Activated naive CD8-positive, alpha-beta T cell treated with anti-CD3 and anti-CD28 coated beads, Interleukin-2, amount 50 U/mL, for 24 hours (primary cell): ENCODE measurements at regions not wholly inside any gene's neighbourhood (a gene's known extent, or its start where the extent isn't known, plus 50 kb on each side); places are given as distances from the start of the nearest gene placed in this dataset.

ENCODE experiments used
- ATAC-seq: fragments of 150-1000 bp; cut with Tn5 transposase; one replicate; pipeline ENCODE4 v1.10.0; 2021
- DNase-seq: peaks from one replicate; pipeline ENCODE4 v3.0.0; 2021
- H3K27ac Mint-ChIP-seq: one replicate; pipeline ENCODE4 v1.8.0; 2021; ENCODE audit warnings: mild to moderate bottlenecking, mixed read lengths
- H3K27me3 Mint-ChIP-seq: one replicate; pipeline ENCODE4 v1.8.0; 2021; ENCODE audit warnings: mixed read lengths
- H3K36me3 Mint-ChIP-seq: one replicate; pipeline ENCODE4 v1.8.0; 2021; ENCODE audit warnings: low read depth, mixed read lengths
- H3K4me1 Mint-ChIP-seq: one replicate; pipeline ENCODE4 v1.8.0; 2021; ENCODE audit warnings: mixed read lengths
- H3K4me3 Mint-ChIP-seq: one replicate; pipeline ENCODE4 v1.8.0; 2021; ENCODE audit warnings: mild to moderate bottlenecking, moderate library complexity, mixed read lengths
- H3K9me3 Mint-ChIP-seq: one replicate; pipeline ENCODE4 v1.8.0; 2021; ENCODE audit warnings: mixed read lengths

- DNase-seq (no peak), ATAC-seq (no peak)
- Mint-ChIP-seq H3K9me3 (no peaks in the 10 kb centered on the region), H3K27me3 (no peaks in the 10 kb centered on the region), H3K4me3 (no peak overlapping the region), H3K4me1 (no peaks in the 10 kb centered on the region), H3K36me3 (no peaks in the 10 kb centered on the region), H3K27ac (no peak overlapping the region)
Measured at GRCh38 chr13:47134939-47135489, 238.2 kb upstream of the HTR2A start.

DNA sequence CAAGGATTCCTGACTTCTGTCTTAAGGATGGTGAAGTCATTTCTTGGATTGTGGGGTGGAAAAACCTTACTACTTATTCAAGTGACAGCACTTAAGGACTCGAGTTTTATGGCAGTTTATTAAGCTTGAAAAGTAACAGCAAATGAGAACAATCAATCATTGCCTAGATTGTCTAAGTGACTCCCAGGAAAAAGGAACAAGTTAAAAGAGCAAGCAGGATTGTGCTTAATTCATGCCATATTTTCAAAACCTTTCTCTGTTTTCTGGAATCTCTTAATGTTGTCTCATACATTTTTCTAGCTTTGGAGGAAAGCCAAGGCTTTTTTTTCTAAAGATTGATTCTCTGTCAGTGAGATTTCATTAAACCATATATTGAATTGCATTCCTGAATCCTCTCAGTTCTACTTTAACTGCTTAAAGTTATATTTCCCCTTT lies 236.2 kb upstream of the HTR2A start:
- no peak for ATAC-seq
- Mint-ChIP-seq H3K9me3 (no peaks in the 10 kb centered on the region), H3K27me3 (peaks cover 3% of the 10 kb centered on the region), H3K27ac (no peak overlapping the region), H3K36me3 (no peaks in the 10 kb centered on the region), H3K4me3 (no peak overlapping the region), H3K4me1 (no peaks in the 10 kb centered on the region)
- no peak for DNase-seq

GRCh38 chr13:47129461-47129860 lies 232.6 kb upstream of the HTR2A start:
- Mint-ChIP-seq H3K27ac (no peak overlapping the region), H3K27me3 (peaks cover 3% of the 10 kb centered on the region), H3K4me1 (no peaks in the 10 kb centered on the region), H3K9me3 (no peaks in the 10 kb centered on the region), H3K4me3 (no peak overlapping the region), H3K36me3 (no peaks in the 10 kb centered on the region)
- no peak for ATAC-seq
- no peak for DNase-seq

GRCh38 chr13:47126432-47126831 lies 229.6 kb upstream of the HTR2A start:
- Mint-ChIP-seq H3K27me3 (peaks cover 3% of the 10 kb centered on the region), H3K4me1 (no peaks in the 10 kb centered on the region), H3K27ac (no peak overlapping the region), H3K9me3 (no peaks in the 10 kb centered on the region), H3K36me3 (no peaks in the 10 kb centered on the region), H3K4me3 (no peak overlapping the region)
- no peak for DNase-seq
- ATAC-seq = no peak

GRCh38 chr13:47121092-47121763 lies 224.4 kb upstream of the HTR2A start:
- Mint-ChIP-seq H3K9me3 (no peaks in the 10 kb centered on the region), H3K27me3 (no peaks in the 10 kb centered on the region), H3K27ac (no peak overlapping the region), H3K4me1 (no peaks in the 10 kb centered on the region), H3K36me3 (no peaks in the 10 kb centered on the region), H3K4me3 (no peak overlapping the region)
- DNase-seq = no peak
- ATAC-seq = no peak

DNA sequence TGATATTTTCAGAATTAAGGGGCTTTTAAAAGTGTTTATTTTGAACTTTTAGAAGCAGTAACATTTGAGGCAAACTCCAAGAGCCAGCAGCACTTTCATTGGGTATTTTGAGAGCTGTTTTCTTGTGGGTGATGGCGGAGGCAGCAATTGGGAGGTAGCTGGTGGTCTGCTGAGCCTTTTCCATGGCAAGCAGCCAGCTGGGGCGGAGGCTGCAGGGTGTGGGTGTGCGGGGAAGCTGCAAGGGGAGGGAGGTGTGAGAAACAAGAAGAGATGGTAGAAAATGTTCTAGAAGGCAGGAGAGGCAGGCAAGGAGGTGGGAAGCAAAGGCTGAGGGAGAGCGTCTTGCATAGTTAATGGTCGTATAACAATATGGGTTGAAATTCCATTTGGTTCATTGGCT lies 223.4 kb upstream of the HTR2A start:
- Mint-ChIP-seq H3K4me1 (no peaks in the 10 kb centered on the region), H3K27ac (no peak overlapping the region), H3K4me3 (no peak overlapping the region), H3K9me3 (no peaks in the 10 kb centered on the region), H3K27me3 (no peaks in the 10 kb centered on the region), H3K36me3 (no peaks in the 10 kb centered on the region)
- DNase-seq = no peak
- no peak for ATAC-seq

DNA sequence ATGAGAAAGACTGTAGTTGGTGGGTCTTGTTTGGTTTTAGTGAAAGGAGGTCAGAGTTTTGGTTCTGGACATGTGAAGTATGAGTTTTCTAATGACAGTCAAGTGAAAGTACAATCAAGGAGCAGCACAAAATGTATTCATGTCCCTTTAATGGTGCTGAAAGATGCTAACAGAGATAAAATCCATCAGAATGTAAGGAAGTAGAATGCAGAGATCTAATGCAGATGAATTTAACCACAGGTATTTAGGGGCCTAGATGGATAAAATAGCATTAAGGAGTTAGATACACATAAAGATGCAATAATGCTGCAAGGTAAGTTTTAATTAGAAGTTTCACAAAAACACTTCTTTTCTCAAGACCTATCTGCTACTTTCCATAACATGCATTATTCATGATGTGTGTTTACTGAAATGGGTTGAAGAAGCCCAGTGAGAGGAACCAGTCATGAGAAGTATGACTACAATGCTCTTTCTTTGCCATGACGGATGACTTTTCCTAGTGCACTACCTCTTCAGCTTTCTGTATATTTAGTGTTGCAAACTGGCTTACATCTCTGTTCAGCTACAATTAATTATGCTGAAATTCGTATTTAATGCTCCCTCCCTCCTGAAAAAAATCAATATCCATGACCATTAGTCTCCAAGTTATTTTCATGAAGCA lies 222.9 kb upstream of the HTR2A start:
- Mint-ChIP-seq H3K4me1 (no peaks in the 10 kb centered on the region), H3K36me3 (no peaks in the 10 kb centered on the region), H3K27ac (no peak overlapping the region), H3K4me3 (no peak overlapping the region), H3K9me3 (no peaks in the 10 kb centered on the region), H3K27me3 (no peaks in the 10 kb centered on the region)
- DNase-seq = no peak
- ATAC-seq = no peak

DNA sequence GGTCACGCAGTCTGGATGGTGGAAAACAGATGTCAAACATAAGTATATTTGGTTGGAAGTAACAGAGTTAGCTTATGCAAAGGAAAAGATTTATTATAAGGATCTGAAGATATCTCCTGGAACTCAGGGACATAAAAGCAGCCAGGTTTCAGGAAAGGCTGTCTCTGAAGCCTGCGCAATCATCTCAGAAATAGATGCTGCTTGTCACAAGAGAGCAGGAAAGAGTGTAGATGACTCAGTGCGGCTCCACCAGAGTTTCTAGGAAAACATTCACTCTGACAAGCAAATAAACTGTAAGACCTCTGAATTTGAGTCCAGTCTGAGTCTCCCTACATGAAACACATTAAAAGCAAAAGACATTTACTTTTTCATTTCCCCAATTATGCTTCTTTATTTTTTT lies 220.4 kb upstream of the HTR2A start:
- Mint-ChIP-seq H3K36me3 (no peaks in the 10 kb centered on the region), H3K27me3 (no peaks in the 10 kb centered on the region)
- no peak for DNase-seq

GRCh38 chr13:47114030-47114429 lies 217.2 kb upstream of the HTR2A start:
- no peak for DNase-seq
- Mint-ChIP-seq H3K27me3 (no peaks in the 10 kb centered on the region), H3K4me1 (peaks cover 3% of the 10 kb centered on the region), H3K4me3 (no peak overlapping the region), H3K9me3 (no peaks in the 10 kb centered on the region), H3K27ac (no peak overlapping the region), H3K36me3 (no peaks in the 10 kb centered on the region)
- no peak for ATAC-seq

More for the DNA sequence above, 220.4 kb upstream of the HTR2A start:
- Mint-ChIP-seq H3K4me1 (no peaks in the 10 kb centered on the region), H3K4me3 (no peak overlapping the region), H3K9me3 (no peaks in the 10 kb centered on the region), H3K27ac (no peak overlapping the region)
- ATAC-seq = no peak

DNA sequence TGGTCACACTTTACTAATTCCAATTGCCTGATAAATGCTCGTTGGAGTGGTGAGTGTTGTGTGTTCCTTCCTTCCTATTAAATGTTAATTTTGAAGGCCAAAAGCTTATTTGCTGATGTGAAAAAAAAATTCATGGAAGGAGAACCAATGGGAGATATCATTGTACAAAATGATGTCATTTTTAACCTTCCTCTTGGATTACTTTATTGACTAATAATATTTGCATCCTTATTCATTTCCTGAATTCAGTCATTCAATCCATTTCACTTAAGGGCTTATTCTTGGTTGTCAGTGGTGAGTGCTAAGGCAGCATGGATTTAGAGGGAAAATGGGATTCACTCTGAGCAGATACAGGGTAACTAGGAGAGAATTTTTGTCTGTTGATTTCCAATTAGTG lies 216.0 kb upstream of the HTR2A start:
- no peak for ATAC-seq
- Mint-ChIP-seq H3K36me3 (no peaks in the 10 kb centered on the region), H3K9me3 (no peaks in the 10 kb centered on the region), H3K4me1 (peaks cover 3% of the 10 kb centered on the region), H3K27me3 (no peaks in the 10 kb centered on the region), H3K4me3 (no peak overlapping the region), H3K27ac (no peak overlapping the region)
- no peak for DNase-seq

- peaks cover 3% of the 10 kb centered on the region for H3K4me1 Mint-ChIP-seq
- no peaks in the 10 kb centered on the region for H3K27me3 Mint-ChIP-seq
- no peak overlapping the region for H3K27ac Mint-ChIP-seq
- H3K9me3 Mint-ChIP-seq = no peaks in the 10 kb centered on the region
- H3K36me3 Mint-ChIP-seq = no peaks in the 10 kb centered on the region
- ATAC-seq (no peak), DNase-seq (no peak)
- no peak overlapping the region for H3K4me3 Mint-ChIP-seq
Measured at GRCh38 chr13:47112205-47112902, 215.5 kb upstream of the HTR2A start.

DNA sequence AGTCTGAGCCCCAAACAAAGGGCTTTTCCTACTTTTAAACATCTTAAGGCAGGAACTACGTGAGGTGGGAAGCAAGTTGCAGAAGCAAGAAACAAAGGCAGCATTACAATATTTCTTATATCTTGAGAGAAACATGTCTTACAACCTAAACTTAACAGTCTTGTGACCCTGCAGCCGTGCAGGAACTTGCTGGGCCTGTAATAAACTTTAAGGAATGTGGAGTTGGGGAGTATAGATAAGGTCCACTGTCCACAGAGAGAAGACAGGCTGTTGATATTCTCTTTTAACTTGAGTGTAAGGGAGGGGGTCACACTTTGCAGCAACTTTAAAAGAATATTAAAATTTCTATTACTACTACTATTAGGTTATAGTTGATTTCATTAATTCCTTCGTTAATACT lies 214.6 kb upstream of the HTR2A start:
- H3K27ac Mint-ChIP-seq = no peak overlapping the region
- ATAC-seq = no peak
- DNase-seq = no peak
- H3K4me1 Mint-ChIP-seq = peaks cover 3% of the 10 kb centered on the region
- no peaks in the 10 kb centered on the region for H3K27me3 Mint-ChIP-seq
- no peak overlapping the region for H3K4me3 Mint-ChIP-seq
- H3K36me3 Mint-ChIP-seq = no peaks in the 10 kb centered on the region
- no peaks in the 10 kb centered on the region for H3K9me3 Mint-ChIP-seq

DNA sequence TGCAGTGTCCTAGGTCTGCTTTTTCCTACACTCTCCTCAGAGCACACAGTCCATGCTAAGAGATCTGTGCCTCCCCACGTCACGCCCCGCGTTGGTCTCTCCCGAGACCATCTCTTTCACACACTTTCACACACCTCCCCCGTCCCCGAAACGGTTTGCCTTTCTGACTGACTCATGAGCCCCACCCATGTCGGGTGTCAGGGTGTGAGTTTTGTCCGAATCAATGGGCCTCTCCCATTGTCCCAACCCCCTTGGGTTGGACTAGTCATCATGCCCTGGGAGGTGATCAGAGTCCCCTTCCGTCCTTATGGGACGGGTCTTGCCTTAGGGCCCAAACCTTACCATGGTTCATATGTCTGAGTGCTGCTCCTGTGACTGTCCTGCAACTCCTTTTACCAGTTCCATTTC lies 214.0 kb upstream of the HTR2A start:
- Mint-ChIP-seq H3K4me1 (peaks cover 3% of the 10 kb centered on the region), H3K36me3 (no peaks in the 10 kb centered on the region), H3K27ac (no peak overlapping the region), H3K4me3 (no peak overlapping the region), H3K9me3 (no peaks in the 10 kb centered on the region), H3K27me3 (no peaks in the 10 kb centered on the region)
- DNase-seq (no peak), ATAC-seq (no peak)

DNA sequence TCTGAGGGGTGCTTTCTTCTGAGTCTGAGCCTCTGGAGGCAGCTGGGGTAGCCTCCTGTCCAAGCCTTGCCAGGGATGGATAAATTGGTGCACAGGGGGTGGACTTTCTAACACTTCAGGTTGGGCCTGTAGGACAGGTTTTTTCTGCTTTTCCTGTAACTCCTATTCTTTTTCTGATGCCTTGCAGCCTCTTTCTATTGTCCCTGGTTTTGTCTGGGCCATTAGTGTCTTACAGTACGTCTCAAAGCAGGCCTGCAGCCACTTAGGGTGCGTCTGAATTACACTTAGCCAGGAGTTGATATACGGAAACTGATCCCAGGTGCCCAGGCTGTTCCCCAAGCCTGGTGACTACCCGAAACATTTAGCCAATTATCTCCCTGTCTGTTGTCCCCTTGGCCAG lies 213.3 kb upstream of the HTR2A start:
- no peaks in the 10 kb centered on the region for H3K27me3 Mint-ChIP-seq
- H3K9me3 Mint-ChIP-seq = no peaks in the 10 kb centered on the region
- ATAC-seq = no peak
- H3K4me3 Mint-ChIP-seq = no peak overlapping the region
- peaks cover 3% of the 10 kb centered on the region for H3K4me1 Mint-ChIP-seq
- H3K36me3 Mint-ChIP-seq = no peaks in the 10 kb centered on the region
- DNase-seq = no peak
- H3K27ac Mint-ChIP-seq = no peak overlapping the region

DNA sequence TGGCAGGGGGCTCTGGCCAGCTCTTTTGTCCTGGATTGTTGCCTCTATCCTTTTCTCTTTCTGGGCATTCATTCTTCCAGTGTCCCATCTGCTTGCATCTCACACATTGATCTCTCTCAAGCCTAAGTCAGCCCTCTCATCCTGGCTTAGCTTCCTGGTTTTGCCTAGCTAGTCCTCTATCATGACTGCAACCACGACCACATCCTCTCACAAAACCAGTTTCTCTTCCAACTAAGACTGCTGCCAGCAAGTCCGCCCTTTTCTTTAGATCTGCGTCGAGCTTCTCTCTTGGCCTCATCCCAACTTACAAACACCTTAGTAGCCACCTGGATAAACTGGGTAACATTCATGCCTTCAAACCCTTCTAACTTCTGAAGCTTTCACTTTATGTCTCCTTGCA lies 212.2 kb upstream of the HTR2A start:
- ATAC-seq (no peak), DNase-seq (no peak)
- H3K9me3 Mint-ChIP-seq = no peaks in the 10 kb centered on the region
- no peaks in the 10 kb centered on the region for H3K27me3 Mint-ChIP-seq
- no peak overlapping the region for H3K4me3 Mint-ChIP-seq
- peaks cover 3% of the 10 kb centered on the region for H3K4me1 Mint-ChIP-seq
- H3K36me3 Mint-ChIP-seq = no peaks in the 10 kb centered on the region
- no peak overlapping the region for H3K27ac Mint-ChIP-seq
